ENCODE measurements at regions not wholly inside any gene's neighbourhood (a gene's known extent, or its start where the extent isn't known, plus 50 kb on each side); places are given as distances from the start of the nearest gene placed in this dataset.

GRCh38 chr13:109881347-109881725 is 95.0 kb upstream of the IRS2 start:
- TF ChIP-seq POLR2A (IDR thresholded peaks at IDR 0.05), result no peak
- TF ChIP-seq CTCF (IDR thresholded peaks at IDR 0.05), result no peak
